Stimulated activated CD4-positive, alpha-beta T cell treated with anti-CD3 and anti-CD28 coated beads, TNF-alpha, amount 100 ng/mL, for 1 hour (primary cell): ENCODE measurements at regions not wholly inside any gene's neighbourhood (a gene's known extent, or its start where the extent isn't known, plus 50 kb on each side); places are given as distances from the start of the nearest gene placed in this dataset.

ENCODE experiments used
- DNase-seq, 3 donors: peaks; one replicate each; pipeline ENCODE4 v3.0.0-alpha.2; 2020; ENCODE audit warnings: low read depth in 3 of 3, low spot score in 1 of 3

GRCh38 chr22:49532869-49533802 lies 294.5 kb downstream of the BRD1 start:
- DNase-seq = no peak

- DNase-seq = no peak
Measured at GRCh38 chr22:49531368-49531791, 296.3 kb downstream of the BRD1 start.

- no peak for DNase-seq
Measured at GRCh38 chr22:49530671-49531367, 296.9 kb downstream of the BRD1 start.

- DNase-seq = no peak
Measured at GRCh38 chr22:49528420-49528720, 299.3 kb downstream of the BRD1 start.

GRCh38 chr22:49527611-49528419 lies 299.9 kb downstream of the BRD1 start:
- DNase-seq = no peak

GRCh38 chr22:49525801-49526535 lies 301.7 kb downstream of the BRD1 start:
- no peak for DNase-seq

- DNase-seq = no peak
Measured at GRCh38 chr22:49525360-49525759, 302.3 kb downstream of the BRD1 start.

- no peak for DNase-seq
Measured at GRCh38 chr22:49524362-49524761, 303.3 kb downstream of the BRD1 start.

GRCh38 chr22:49523374-49524008 lies 304.2 kb downstream of the BRD1 start:
- DNase-seq = no peak

- DNase-seq = no peak
Measured at GRCh38 chr22:49522582-49523373, 304.9 kb downstream of the BRD1 start.

- DNase-seq = no peak
Measured at GRCh38 chr22:49521787-49522224, 305.9 kb downstream of the BRD1 start.

- DNase-seq = no peak
Measured at GRCh38 chr22:49519117-49519737, 308.4 kb downstream of the BRD1 start.

GRCh38 chr22:49518436-49518970 lies 309.2 kb downstream of the BRD1 start:
- no peak for DNase-seq

- no peak for DNase-seq
Measured at GRCh38 chr22:49517667-49518185, 309.9 kb downstream of the BRD1 start.

- no peak for DNase-seq
Measured at GRCh38 chr22:49517211-49517610, 310.5 kb downstream of the BRD1 start.

GRCh38 chr22:49515475-49515874 lies 312.2 kb downstream of the BRD1 start:
- DNase-seq = no peak

GRCh38 chr22:49514641-49515040 lies 313.0 kb downstream of the BRD1 start:
- DNase-seq = no peak

GRCh38 chr22:49514211-49514610 lies 313.5 kb downstream of the BRD1 start:
- no peak for DNase-seq
